ENCODE measurements at regions not wholly inside any gene's neighbourhood (a gene's known extent, or its start where the extent isn't known, plus 50 kb on each side); places are given as distances from the start of the nearest gene placed in this dataset.

GRCh38 chr1:57546549-57547330, 122.9 kb upstream of the DAB1 start:
- Histone ChIP-seq H3K9me3 (ENCODE audit: low read depth) (no peaks in the 10 kb centered on the region), H3K9me2 (replicated peaks; ENCODE audit: insufficient read depth) (no peaks in the 10 kb centered on the region), H3K4me2 (no peak overlapping the region), H3K4me1 (ENCODE audit: insufficient read depth) (no peaks in the 10 kb centered on the region), H3K27me3 (no peaks in the 10 kb centered on the region), H3K79me2 (no peaks in the 10 kb centered on the region), H3K27ac (no peak overlapping the region), H3K4me3 (no peak overlapping the region), H4K20me1 (ENCODE audit: insufficient read depth, poor library complexity, severe bottlenecking) (no peaks in the 10 kb centered on the region), H3K36me3 (replicated peaks; ENCODE audit: insufficient read depth, low read depth) (no peaks in the 10 kb centered on the region), H2AFZ (no peak overlapping the region)
- no peak for TF ChIP-seq CTCF (IDR thresholded peaks at IDR 0.05; ENCODE audit: poor library complexity)
- TF ChIP-seq EZH2 (IDR thresholded peaks at IDR 0.05; ENCODE audit: borderline replicate concordance) = no peak
- TF ChIP-seq EZH2phosphoT487 (IDR thresholded peaks at IDR 0.05; ENCODE audit: low read depth, severe bottlenecking, unreplicated experiment) = no peak
- 80% methylated on average over 5 of the region's 5 CpGs for WGBS (ENCODE audit: low lambda C conversion rate, missing lambda C conversion rate)
- DNase-seq (ENCODE audit: low spot score) = no peak

- no peak overlapping the region for H2AFZ ChIP-seq
- H3K4me3 ChIP-seq = no peak overlapping the region
- TF ChIP-seq EZH2phosphoT487 (IDR thresholded peaks at IDR 0.05; ENCODE audit: low read depth, severe bottlenecking, unreplicated experiment) (no peak), EZH2 (IDR thresholded peaks at IDR 0.05; ENCODE audit: borderline replicate concordance) (no peak), CTCF (IDR thresholded peaks at IDR 0.05; ENCODE audit: poor library complexity) (no peak)
- WGBS (ENCODE audit: low lambda C conversion rate, missing lambda C conversion rate) = 31% methylated on average over 2 of the region's 2 CpGs
- no peak overlapping the region for H3K27ac ChIP-seq
- H3K9me2 ChIP-seq (replicated peaks; ENCODE audit: insufficient read depth) = no peaks in the 10 kb centered on the region
- no peaks in the 10 kb centered on the region for H3K27me3 ChIP-seq
- H3K36me3 ChIP-seq (replicated peaks; ENCODE audit: insufficient read depth, low read depth) = no peaks in the 10 kb centered on the region
- no peaks in the 10 kb centered on the region for H3K79me2 ChIP-seq
- H3K9me3 ChIP-seq (ENCODE audit: low read depth) = no peaks in the 10 kb centered on the region
- DNase-seq (ENCODE audit: low spot score) = no peak
- H4K20me1 ChIP-seq (ENCODE audit: insufficient read depth, poor library complexity, severe bottlenecking) = no peaks in the 10 kb centered on the region
- no peaks in the 10 kb centered on the region for H3K4me1 ChIP-seq (ENCODE audit: insufficient read depth)
- no peak overlapping the region for H3K4me2 ChIP-seq
Observed at GRCh38 chr1:57544345-57544744, 120.5 kb upstream of the DAB1 start.

- H3K36me3 ChIP-seq (replicated peaks; ENCODE audit: insufficient read depth, low read depth) = no peaks in the 10 kb centered on the region
- TF ChIP-seq CTCF (IDR thresholded peaks at IDR 0.05; ENCODE audit: poor library complexity) (no peak), EZH2phosphoT487 (IDR thresholded peaks at IDR 0.05; ENCODE audit: low read depth, severe bottlenecking, unreplicated experiment) (no peak), EZH2 (IDR thresholded peaks at IDR 0.05; ENCODE audit: borderline replicate concordance) (no peak)
- no peaks in the 10 kb centered on the region for H3K79me2 ChIP-seq
- H2AFZ ChIP-seq = no peak overlapping the region
- no peak overlapping the region for H3K4me3 ChIP-seq
- 76% methylated on average over 5 of the region's 5 CpGs for WGBS (ENCODE audit: low lambda C conversion rate, missing lambda C conversion rate)
- H3K4me1 ChIP-seq (ENCODE audit: insufficient read depth) = no peaks in the 10 kb centered on the region
- no peak overlapping the region for H3K4me2 ChIP-seq
- no peaks in the 10 kb centered on the region for H4K20me1 ChIP-seq (ENCODE audit: insufficient read depth, poor library complexity, severe bottlenecking)
- H3K9me3 ChIP-seq (ENCODE audit: low read depth) = no peaks in the 10 kb centered on the region
- no peaks in the 10 kb centered on the region for H3K27me3 ChIP-seq
- DNase-seq (ENCODE audit: low spot score) = no peak
- no peak overlapping the region for H3K27ac ChIP-seq
- no peaks in the 10 kb centered on the region for H3K9me2 ChIP-seq (replicated peaks; ENCODE audit: insufficient read depth)
Observed at GRCh38 chr1:57536749-57537423, 113.0 kb upstream of the DAB1 start.
